HG03103 (cell line): ENCODE measurements at regions not wholly inside any gene's neighbourhood (a gene's known extent, or its start where the extent isn't known, plus 50 kb on each side); places are given as distances from the start of the nearest gene placed in this dataset.
"Not testable (repeated sequence)": the region's sequence is repeated elsewhere in the genome, so short reads cannot be mapped to it uniquely, and the experiment has no call there.

Experiments
- ATAC-seq: cut with Tn5 transposase; IDR thresholded peaks from one replicate; pipeline ENCODE4 v1.9.1; 2021; ENCODE audit warnings: low read depth; ENCODE audit not compliant: unreplicated experiment

GRCh38 chr7:67604461-67605386 is 608.1 kb downstream of the TYW1 start:
- no peak for ATAC-seq

GRCh38 chr7:67608806-67609205 is 612.2 kb downstream of the TYW1 start:
- ATAC-seq: no peak

- ATAC-seq: no peak
These were observed 614.3 kb downstream of the TYW1 start for GRCh38 chr7:67610897-67611296.

- ATAC-seq: no peak
These were observed 618.2 kb downstream of the TYW1 start for GRCh38 chr7:67614843-67615242.

GRCh38 chr7:67616517-67616916 is 619.9 kb downstream of the TYW1 start:
- no peak for ATAC-seq

- no peak for ATAC-seq
These were observed 622.0 kb downstream of the TYW1 start for GRCh38 chr7:67618556-67619162.

GRCh38 chr7:67619175-67619574 is 622.5 kb downstream of the TYW1 start:
- no peak for ATAC-seq

- no peak for ATAC-seq
These were observed 623.7 kb downstream of the TYW1 start for GRCh38 chr7:67620216-67620933.

GRCh38 chr7:67621704-67622103 is 625.1 kb downstream of the TYW1 start:
- no peak for ATAC-seq

GRCh38 chr7:67625257-67625737 is 628.7 kb downstream of the TYW1 start:
- no peak for ATAC-seq

- no peak for ATAC-seq
These were observed 634.8 kb downstream of the TYW1 start for GRCh38 chr7:67631476-67631875.

GRCh38 chr7:67635271-67635670 is 638.6 kb downstream of the TYW1 start:
- ATAC-seq: no peak

- ATAC-seq: no peak
These were observed 639.9 kb downstream of the TYW1 start for GRCh38 chr7:67636348-67637022.

GRCh38 chr7:67637023-67637358 is 640.4 kb downstream of the TYW1 start:
- no peak for ATAC-seq

- not testable (repeated sequence) for ATAC-seq
These were observed 645.9 kb downstream of the TYW1 start for GRCh38 chr7:67642542-67642941.

- no peak for ATAC-seq
These were observed 647.5 kb downstream of the TYW1 start for GRCh38 chr7:67644151-67644550.

GRCh38 chr7:67652937-67653336 is 656.3 kb downstream of the TYW1 start:
- ATAC-seq: no peak

GRCh38 chr7:67653856-67654454 is 657.3 kb downstream of the TYW1 start:
- no peak for ATAC-seq

GRCh38 chr7:67654642-67655041 is 658.0 kb downstream of the TYW1 start:
- no peak for ATAC-seq

GRCh38 chr7:67655168-67655567 is 658.5 kb downstream of the TYW1 start:
- no peak for ATAC-seq
